WI38 (cell line): ENCODE measurements at regions not wholly inside any gene's neighbourhood (a gene's known extent, or its start where the extent isn't known, plus 50 kb on each side); places are given as distances from the start of the nearest gene placed in this dataset.

ENCODE experiments used
- H3K4me3 ChIP-seq: 2 replicates; pipeline ENCODE4 v1.5.1; 2011; ENCODE audit warnings: low read depth, mild to moderate bottlenecking, control low read depth, low read length
- TF ChIP-seq, protein P1 (sequence below): IDR thresholded peaks from 2 replicates; pipeline ENCODE4 v1.5.1; 2012; ENCODE audit warnings: low read depth, mild to moderate bottlenecking, control low read depth, low read length

DNA sequence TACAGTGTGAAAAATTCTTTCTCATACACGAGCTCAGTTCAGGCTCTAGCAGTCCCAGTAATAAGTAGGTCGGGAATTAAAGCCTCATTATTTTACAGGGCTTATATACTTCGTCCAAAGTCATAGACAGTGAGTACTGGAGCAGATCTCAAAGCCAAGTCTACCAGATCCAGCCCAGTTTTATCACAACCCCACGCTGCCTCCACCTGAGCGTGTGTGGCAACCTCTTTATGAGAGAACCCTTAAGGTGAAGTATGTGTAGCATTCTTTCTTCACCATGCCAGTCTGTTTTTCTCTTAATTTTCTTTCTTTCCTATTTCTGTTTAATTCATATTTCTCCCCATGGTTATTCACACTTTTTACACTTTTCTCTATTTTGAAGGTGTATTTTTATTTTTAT is 574.6 kb upstream of the ARPP21 start:
- H3K4me3 ChIP-seq, result no peak overlapping the region
- TF ChIP-seq, protein P1, sequence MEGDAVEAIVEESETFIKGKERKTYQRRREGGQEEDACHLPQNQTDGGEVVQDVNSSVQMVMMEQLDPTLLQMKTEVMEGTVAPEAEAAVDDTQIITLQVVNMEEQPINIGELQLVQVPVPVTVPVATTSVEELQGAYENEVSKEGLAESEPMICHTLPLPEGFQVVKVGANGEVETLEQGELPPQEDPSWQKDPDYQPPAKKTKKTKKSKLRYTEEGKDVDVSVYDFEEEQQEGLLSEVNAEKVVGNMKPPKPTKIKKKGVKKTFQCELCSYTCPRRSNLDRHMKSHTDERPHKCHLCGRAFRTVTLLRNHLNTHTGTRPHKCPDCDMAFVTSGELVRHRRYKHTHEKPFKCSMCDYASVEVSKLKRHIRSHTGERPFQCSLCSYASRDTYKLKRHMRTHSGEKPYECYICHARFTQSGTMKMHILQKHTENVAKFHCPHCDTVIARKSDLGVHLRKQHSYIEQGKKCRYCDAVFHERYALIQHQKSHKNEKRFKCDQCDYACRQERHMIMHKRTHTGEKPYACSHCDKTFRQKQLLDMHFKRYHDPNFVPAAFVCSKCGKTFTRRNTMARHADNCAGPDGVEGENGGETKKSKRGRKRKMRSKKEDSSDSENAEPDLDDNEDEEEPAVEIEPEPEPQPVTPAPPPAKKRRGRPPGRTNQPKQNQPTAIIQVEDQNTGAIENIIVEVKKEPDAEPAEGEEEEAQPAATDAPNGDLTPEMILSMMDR, result no peak

DNA sequence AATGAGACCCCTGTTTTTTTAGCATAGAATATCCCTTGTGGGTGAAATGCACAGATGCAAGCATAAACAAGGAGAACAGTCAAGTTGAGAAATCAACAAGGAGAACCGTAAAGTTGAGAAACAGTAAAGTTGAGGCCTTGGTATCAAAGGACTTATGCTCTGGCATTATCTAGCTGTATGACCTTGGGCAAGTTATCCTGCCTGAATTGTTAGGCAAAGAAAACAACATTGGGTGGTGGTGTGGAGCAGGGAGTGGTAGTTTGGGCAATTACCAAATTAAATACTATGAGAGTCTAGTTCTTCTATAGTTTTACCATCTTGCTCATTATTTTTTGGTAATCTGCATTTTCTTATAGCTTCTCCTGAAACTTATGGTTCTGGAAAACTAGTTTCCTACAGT is 573.4 kb upstream of the ARPP21 start:
- TF ChIP-seq, protein P1, result no peak

DNA sequence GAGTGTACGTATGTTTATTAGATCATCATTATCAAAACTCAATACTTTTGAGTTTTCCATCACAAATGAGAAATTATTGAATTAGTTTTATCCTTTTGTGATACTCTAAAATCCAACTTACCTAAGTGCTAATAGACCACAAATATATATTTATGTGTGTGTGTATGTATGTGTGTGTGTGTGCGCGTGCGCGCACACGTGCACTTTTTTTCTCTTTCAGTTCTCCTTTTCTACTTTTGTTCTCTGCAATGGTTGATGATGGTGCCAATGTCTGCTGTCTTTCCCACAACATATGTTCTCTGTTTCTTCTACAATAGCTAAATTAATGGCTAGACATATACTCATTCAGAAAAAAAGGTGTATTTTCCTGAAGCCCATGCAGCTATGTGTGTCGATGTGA is 571.6 kb upstream of the ARPP21 start:
- TF ChIP-seq, protein P1, result no peak
- no peak overlapping the region for H3K4me3 ChIP-seq

More for the DNA sequence above, 573.4 kb upstream of the ARPP21 start:
- H3K4me3 ChIP-seq, result no peak overlapping the region

DNA sequence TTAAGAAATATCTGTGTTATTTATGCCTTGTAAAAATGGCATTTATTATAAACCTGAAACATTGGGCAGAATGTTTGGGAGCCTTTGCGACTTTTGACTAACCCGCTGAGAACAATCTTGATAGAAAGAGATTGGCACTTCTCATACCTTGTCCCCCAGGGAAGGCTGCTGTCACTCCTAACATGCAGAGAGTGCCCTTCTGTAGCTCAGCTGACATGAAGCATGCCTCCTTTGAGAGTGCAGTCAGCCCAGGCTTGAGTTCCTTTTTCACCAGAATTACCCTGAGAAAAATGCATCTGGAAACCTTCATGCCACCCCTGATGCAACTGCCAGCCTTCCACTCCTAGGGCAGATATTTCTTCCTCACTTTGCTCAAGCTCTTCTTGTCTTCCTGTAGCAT is 569.2 kb upstream of the ARPP21 start:
- TF ChIP-seq, protein P1, result no peak
- no peak overlapping the region for H3K4me3 ChIP-seq

DNA sequence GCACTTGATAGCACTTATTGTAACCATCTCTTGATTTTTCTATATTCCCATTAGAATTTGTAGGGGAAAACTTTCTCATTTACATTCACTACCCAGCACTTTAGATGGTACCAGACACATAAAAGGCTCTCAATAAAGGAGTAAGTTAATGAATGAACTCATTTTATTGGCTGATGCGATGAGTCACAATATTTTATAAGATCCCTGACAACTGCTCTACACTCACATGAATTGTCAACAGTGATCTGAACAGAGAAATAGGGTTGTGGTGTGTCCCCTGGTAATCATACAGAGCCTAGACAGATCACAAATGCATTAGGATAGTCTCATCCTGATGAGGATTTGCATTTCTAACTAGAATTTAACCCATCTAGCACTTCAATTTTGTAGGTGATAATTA is 567.6 kb upstream of the ARPP21 start:
- TF ChIP-seq, protein P1, result no peak
- H3K4me3 ChIP-seq, result no peak overlapping the region

DNA sequence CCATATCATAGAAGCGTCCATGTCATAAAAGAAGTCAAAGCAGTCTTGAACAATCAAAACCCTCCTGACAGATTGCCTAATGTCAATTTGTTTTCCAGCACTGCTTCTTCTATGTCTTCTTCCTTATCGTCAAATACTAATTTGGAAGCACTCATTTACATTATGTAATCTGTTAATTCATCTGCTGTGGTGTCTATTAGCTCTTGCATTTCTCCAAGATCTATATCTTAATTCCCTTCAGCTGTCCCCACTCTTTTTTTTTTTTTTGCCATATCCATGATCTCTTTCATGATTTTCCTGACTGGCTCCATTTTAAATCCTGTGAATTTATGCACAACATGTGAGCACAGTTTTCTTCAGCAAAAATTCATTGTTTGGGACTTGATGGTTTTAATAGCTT is 560.5 kb upstream of the ARPP21 start:
- no peak overlapping the region for H3K4me3 ChIP-seq
- TF ChIP-seq, protein P1, result no peak

DNA sequence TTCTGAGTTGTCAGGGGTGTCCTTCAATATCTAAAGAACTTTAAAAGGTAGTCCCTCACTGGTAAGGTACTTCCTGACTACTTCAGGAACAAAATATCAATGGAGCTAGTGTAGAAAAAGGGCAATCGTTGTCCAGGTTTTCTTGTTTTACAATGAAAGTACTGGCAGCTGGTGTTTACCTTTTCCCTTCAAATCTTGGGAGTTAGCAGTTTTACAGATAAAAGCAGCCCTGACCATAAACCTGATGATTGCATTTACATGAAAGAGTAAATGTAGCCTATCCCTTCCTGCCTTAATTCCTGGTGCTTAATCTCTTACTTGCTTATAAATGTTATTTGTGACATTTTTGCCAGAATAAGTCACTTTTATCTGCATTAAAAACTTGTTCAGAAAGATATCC is 559.9 kb upstream of the ARPP21 start:
- TF ChIP-seq, protein P1, result no peak

More for the DNA sequence above, 559.9 kb upstream of the ARPP21 start:
- no peak overlapping the region for H3K4me3 ChIP-seq
